RWPE2 (cell line): ENCODE measurements at regions not wholly inside any gene's neighbourhood (a gene's known extent, or its start where the extent isn't known, plus 50 kb on each side); places are given as distances from the start of the nearest gene placed in this dataset.
"Not testable (repeated sequence)": the region's sequence is repeated elsewhere in the genome, so short reads cannot be mapped to it uniquely, and the experiment has no call there.

Experiments
- ATAC-seq: fragments of 200-7000 bp; cut with Tn5 transposase; 3 replicates; pipeline ENCODE4 v1.9.1; 2021; ENCODE audit warnings: low read depth
- DNase-seq: peaks from one replicate; pipeline ENCODE4 v3.0.0-alpha.2; 2020; ENCODE audit warnings: low spot score
- H3K27ac ChIP-seq: fragments of 450-650 bp; 2 replicates; pipeline ENCODE4 v1.5.1; 2017; ENCODE audit warnings: mild to moderate bottlenecking; ENCODE audit not compliant: poor library complexity, severe bottlenecking
- H3K27me3 ChIP-seq: fragments of 250-450 bp; sonication (Bioruptor Pico); 2 replicates; pipeline ENCODE4 v1.5.1; 2021; ENCODE audit warnings: mild to moderate bottlenecking, moderate library complexity; ENCODE audit not compliant: insufficient read depth, poor library complexity, severe bottlenecking
- H3K36me3 ChIP-seq: fragments of 250-450 bp; sonication (Bioruptor Pico); 2 replicates; pipeline ENCODE4 v1.5.1; 2020; ENCODE audit warnings: low read depth, mild to moderate bottlenecking, moderate library complexity
- H3K4me1 ChIP-seq: fragments of 250-450 bp; sonication (Bioruptor Pico); 2 replicates; pipeline ENCODE4 v1.5.1; 2021; ENCODE audit warnings: mild to moderate bottlenecking, moderate library complexity; ENCODE audit not compliant: insufficient read depth, poor library complexity, severe bottlenecking
- H3K4me3 ChIP-seq: fragments of 250-450 bp; sonication (Bioruptor Pico); 2 replicates; pipeline ENCODE4 v1.5.1; 2021; ENCODE audit warnings: mild to moderate bottlenecking, moderate library complexity; ENCODE audit not compliant: severe bottlenecking
- H3K9me3 ChIP-seq: fragments of 250-450 bp; sonication (Bioruptor Pico); 2 replicates; pipeline ENCODE4 v1.5.1; 2021; ENCODE audit warnings: mild to moderate bottlenecking, moderate library complexity; ENCODE audit not compliant: severe bottlenecking
- TF ChIP-seq, protein P1 (sequence below): fragments of 450-650 bp; IDR thresholded peaks from one replicate; pipeline ENCODE4 v1.5.1; 2017; ENCODE audit warnings: mild to moderate bottlenecking, moderate library complexity; ENCODE audit not compliant: poor library complexity, severe bottlenecking

DNA sequence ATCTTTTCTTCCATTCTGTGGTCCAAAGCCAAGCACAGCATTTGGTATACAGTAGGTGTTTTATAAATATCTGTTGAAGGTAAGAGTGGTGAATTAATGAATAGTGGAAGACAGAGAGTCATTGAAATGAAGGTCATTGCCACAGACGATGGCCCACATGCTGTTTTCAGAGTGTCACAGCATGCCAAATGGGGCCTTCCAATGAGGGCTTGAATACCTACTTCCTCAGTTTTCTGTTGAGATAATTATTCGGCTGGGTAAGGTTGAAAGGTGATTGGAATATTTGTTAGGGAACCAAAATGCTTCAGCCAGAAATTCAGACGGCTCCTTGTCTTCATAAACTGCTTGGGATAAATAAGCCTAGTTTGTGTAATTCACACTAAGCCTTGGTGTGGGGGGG, 205.3 kb upstream of the TBL1XR1 start:
- TF ChIP-seq, protein P1, sequence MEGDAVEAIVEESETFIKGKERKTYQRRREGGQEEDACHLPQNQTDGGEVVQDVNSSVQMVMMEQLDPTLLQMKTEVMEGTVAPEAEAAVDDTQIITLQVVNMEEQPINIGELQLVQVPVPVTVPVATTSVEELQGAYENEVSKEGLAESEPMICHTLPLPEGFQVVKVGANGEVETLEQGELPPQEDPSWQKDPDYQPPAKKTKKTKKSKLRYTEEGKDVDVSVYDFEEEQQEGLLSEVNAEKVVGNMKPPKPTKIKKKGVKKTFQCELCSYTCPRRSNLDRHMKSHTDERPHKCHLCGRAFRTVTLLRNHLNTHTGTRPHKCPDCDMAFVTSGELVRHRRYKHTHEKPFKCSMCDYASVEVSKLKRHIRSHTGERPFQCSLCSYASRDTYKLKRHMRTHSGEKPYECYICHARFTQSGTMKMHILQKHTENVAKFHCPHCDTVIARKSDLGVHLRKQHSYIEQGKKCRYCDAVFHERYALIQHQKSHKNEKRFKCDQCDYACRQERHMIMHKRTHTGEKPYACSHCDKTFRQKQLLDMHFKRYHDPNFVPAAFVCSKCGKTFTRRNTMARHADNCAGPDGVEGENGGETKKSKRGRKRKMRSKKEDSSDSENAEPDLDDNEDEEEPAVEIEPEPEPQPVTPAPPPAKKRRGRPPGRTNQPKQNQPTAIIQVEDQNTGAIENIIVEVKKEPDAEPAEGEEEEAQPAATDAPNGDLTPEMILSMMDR, result no peak
- Histone ChIP-seq H3K4me1 (no peaks in the 10 kb centered on the region), H3K4me3 (no peak overlapping the region), H3K36me3 (no peaks in the 10 kb centered on the region), H3K27ac (no peak overlapping the region), H3K27me3 (no peaks in the 10 kb centered on the region), H3K9me3 (no peaks in the 10 kb centered on the region)
- DNase-seq, result no peak
- ATAC-seq, result no peak

DNA sequence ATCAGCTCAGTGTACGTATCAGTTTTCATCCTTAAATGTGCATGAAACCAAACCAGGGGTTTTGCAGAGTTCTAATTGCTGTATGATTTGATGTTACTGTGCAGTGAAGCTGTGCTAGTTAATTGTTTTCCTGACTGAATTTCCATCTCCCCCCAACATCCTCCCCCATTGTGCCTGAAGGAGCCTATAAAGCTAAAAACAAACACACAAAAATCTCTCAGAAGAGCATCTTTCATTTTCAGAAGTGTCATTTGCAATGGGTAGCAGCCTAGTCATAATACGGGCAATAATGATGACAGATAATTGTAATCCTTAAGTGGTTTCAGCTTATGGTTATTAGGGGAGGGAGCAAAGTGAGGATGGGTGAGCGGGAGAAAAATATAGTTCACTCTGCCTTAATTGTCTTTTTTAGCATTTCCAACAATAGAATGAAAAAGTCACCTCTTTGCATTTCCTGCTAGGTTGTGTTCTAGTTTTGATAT, 207.9 kb upstream of the TBL1XR1 start:
- TF ChIP-seq, protein P1, result no peak
- Histone ChIP-seq H3K27ac (no peak overlapping the region), H3K27me3 (no peaks in the 10 kb centered on the region), H3K4me3 (no peak overlapping the region), H3K36me3 (no peaks in the 10 kb centered on the region), H3K9me3 (no peaks in the 10 kb centered on the region), H3K4me1 (no peaks in the 10 kb centered on the region)
- ATAC-seq, result no peak
- no peak for DNase-seq

DNA sequence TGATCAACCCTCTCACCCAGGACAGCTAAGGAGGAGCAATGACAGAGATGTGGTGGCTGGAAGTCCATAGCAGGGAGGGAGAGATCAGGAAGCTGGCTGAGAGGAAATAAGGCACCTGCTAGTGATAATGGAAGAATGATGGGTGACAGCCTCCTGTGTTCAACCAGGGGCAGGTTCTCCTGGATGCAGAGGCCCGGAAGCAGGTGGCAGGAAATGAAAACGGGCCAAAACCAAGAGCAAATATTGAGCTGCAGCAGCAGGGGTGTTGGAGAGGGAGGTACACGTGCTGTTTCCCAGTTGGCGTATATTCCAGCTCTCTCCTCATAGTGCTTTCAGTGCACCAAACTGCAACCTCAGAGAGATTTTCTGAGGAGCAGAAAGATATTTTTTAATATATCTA, 213.4 kb upstream of the TBL1XR1 start:
- Histone ChIP-seq H3K27me3 (no peaks in the 10 kb centered on the region), H3K4me1 (no peaks in the 10 kb centered on the region), H3K27ac (no peak overlapping the region), H3K4me3 (no peak overlapping the region), H3K9me3 (no peaks in the 10 kb centered on the region), H3K36me3 (no peaks in the 10 kb centered on the region)
- DNase-seq, result no peak
- no peak for ATAC-seq
- TF ChIP-seq, protein P1, result no peak

DNA sequence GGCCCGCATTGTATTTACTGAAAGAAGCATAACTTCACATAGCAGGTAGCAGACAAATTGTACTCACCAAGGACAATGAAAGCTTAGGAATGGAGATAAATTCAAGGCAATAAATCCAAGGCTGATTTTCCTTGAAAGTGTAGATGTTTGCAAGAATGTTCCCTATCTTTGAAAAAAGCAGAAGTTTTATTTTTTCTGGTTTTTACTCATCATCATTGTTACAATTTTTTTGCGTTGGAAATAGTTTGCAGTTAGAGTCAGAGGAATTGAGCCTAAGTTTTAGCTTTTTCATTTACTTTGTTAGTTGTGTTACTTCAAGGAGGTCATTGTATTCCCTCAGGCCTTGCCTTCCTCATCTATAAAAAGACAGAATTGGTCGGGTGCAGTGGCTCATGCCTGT, 213.9 kb upstream of the TBL1XR1 start:
- Histone ChIP-seq H3K27me3 (no peaks in the 10 kb centered on the region), H3K36me3 (no peaks in the 10 kb centered on the region), H3K4me3 (no peak overlapping the region), H3K9me3 (no peaks in the 10 kb centered on the region), H3K4me1 (no peaks in the 10 kb centered on the region), H3K27ac (no peak overlapping the region)
- DNase-seq (no peak), ATAC-seq (no peak)
- TF ChIP-seq, protein P1, result no peak

DNA sequence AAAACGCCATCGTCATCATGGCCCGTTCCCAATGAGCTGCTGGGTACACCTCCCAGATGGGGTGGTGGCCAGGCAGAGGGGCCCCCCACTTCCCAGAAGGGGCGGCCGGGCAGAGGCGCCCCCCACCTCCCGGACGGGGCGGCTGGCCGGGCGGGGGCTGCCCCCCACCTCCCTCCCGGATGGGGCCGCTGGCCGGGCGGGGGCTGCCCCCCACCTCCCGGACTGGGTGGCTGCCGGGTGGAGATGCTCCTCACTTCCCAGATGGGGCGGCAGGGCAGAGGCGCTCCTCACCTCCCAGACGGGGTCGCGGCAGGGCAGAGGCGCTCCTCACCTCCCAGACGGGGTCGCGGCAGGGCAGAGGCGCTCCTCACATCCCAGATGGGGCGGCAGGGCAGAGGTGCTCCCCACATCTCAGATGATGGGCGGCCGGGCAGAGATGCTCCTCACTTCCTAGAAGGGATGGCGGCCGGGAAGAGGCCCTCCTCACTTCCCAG, 215.4 kb upstream of the TBL1XR1 start:
- not testable (repeated sequence) for H3K4me3 ChIP-seq, H3K27me3 ChIP-seq, H3K9me3 ChIP-seq, H3K36me3 ChIP-seq, H3K4me1 ChIP-seq, H3K27ac ChIP-seq, ATAC-seq, DNase-seq
